Endothelial cell (in vitro differentiated cells): ENCODE measurements at regions not wholly inside any gene's neighbourhood (a gene's known extent, or its start where the extent isn't known, plus 50 kb on each side); places are given as distances from the start of the nearest gene placed in this dataset.
"Not testable (repeated sequence)": the region's sequence is repeated elsewhere in the genome, so short reads cannot be mapped to it uniquely, and the experiment has no call there.

ENCODE experiments used
- DNase-seq: peaks from one replicate; pipeline ENCODE4 v3.0.0; 2021; ENCODE audit warnings: low spot score
- H3K27ac Mint-ChIP-seq: one replicate; pipeline ENCODE4 v1.8.0; 2021; ENCODE audit warnings: mixed read lengths, inconsistent platforms; ENCODE audit not compliant: unreplicated experiment
- H3K27me3 Mint-ChIP-seq: one replicate; pipeline ENCODE4 v1.8.0; 2021; ENCODE audit warnings: mild to moderate bottlenecking, moderate library complexity, mixed read lengths, inconsistent platforms; ENCODE audit not compliant: unreplicated experiment
- H3K36me3 Mint-ChIP-seq: one replicate; pipeline ENCODE4 v1.8.0; 2021; ENCODE audit warnings: mild to moderate bottlenecking, low read depth, mixed read lengths, inconsistent platforms; ENCODE audit not compliant: unreplicated experiment
- H3K4me1 Mint-ChIP-seq: one replicate; pipeline ENCODE4 v1.8.0; 2021; ENCODE audit warnings: mild to moderate bottlenecking, mixed read lengths, inconsistent platforms; ENCODE audit not compliant: unreplicated experiment
- H3K4me3 Mint-ChIP-seq: one replicate; pipeline ENCODE4 v1.8.0; 2021; ENCODE audit warnings: mild to moderate bottlenecking, mixed read lengths, inconsistent platforms; ENCODE audit not compliant: unreplicated experiment
- H3K9me3 Mint-ChIP-seq: one replicate; pipeline ENCODE4 v1.8.0; 2021; ENCODE audit warnings: mixed read lengths, inconsistent platforms; ENCODE audit not compliant: unreplicated experiment
- TF ChIP-seq, protein P1 (sequence below): fragments of 200-600 bp; sonication (generic); IDR thresholded peaks from one replicate; pipeline ENCODE4 v1.5.0; 2021; ENCODE audit warnings: antibody characterized with exemption; ENCODE audit not compliant: unreplicated experiment

DNA sequence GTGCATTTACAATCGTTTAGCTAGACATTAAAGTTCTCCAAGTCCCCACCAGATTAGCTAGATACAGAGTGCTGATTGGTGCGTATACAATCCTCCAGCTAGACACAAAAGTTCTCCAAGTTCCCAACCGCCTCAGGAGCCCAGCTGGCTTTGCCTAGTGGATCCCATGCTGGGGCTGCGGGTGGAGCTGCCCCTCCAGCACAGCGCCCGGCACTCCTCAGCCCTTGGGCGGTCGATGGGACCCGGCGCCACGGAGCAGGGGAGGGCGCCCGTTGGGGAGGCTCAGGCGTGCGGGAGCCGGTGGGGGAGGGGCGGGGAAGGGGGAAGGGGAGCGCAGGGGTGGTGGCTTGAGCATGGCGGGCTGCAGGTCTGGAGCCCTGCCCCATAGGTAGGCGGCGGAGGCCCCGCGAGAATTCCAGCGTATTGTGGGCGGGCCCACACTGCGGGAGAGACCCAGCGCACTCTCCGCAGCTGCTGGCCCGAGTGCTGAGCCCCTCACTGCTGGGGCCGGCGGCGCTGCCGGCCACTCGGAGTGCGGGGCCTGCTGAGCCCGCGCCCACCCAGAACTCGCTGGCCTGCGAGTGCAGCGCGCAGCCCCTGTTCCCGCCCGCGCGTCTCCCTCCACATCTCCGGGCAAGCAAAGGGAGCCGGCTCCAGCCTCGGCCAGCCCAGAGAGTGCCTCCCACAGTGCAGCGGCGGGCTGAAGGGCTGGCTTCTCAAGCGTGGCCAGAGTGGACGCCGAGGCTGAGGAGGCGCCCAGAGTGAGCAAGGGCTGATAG, 907.5 kb downstream of the CDH8 start:
- no peak overlapping the region for H3K4me3 Mint-ChIP-seq
- H3K27me3 Mint-ChIP-seq = no peaks in the 10 kb centered on the region
- H3K27ac Mint-ChIP-seq = no peak overlapping the region

DNA sequence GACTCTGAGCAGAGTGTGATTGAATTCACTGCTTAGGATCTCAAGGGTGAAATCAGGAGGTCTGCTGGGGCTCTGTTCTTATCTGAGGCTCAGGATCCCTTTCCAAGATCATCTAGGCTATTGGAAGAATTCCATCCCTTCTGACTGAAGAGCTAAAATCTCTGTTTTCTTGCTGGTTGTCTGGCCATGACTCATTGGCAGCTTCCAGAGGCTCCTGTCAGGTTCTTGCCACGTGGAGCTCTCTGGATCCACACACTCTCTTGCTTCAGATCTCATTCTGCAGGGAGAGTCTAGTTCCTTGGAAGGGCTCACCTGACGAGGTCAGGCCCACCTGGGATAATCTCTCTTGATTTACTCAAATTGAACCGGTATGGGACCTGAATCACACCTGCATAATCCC, 930.7 kb downstream of the CDH8 start:
- TF ChIP-seq, protein P1, sequence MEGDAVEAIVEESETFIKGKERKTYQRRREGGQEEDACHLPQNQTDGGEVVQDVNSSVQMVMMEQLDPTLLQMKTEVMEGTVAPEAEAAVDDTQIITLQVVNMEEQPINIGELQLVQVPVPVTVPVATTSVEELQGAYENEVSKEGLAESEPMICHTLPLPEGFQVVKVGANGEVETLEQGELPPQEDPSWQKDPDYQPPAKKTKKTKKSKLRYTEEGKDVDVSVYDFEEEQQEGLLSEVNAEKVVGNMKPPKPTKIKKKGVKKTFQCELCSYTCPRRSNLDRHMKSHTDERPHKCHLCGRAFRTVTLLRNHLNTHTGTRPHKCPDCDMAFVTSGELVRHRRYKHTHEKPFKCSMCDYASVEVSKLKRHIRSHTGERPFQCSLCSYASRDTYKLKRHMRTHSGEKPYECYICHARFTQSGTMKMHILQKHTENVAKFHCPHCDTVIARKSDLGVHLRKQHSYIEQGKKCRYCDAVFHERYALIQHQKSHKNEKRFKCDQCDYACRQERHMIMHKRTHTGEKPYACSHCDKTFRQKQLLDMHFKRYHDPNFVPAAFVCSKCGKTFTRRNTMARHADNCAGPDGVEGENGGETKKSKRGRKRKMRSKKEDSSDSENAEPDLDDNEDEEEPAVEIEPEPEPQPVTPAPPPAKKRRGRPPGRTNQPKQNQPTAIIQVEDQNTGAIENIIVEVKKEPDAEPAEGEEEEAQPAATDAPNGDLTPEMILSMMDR = no peak
- H3K27ac Mint-ChIP-seq = no peak overlapping the region
- H3K36me3 Mint-ChIP-seq = no peaks in the 10 kb centered on the region
- H3K27me3 Mint-ChIP-seq = no peaks in the 10 kb centered on the region
- no peak for DNase-seq
- H3K4me3 Mint-ChIP-seq = no peak overlapping the region
- H3K4me1 Mint-ChIP-seq = no peaks in the 10 kb centered on the region
- H3K9me3 Mint-ChIP-seq = no peaks in the 10 kb centered on the region

More for the DNA sequence above, 907.5 kb downstream of the CDH8 start:
- TF ChIP-seq, protein P1 = no peak
- Mint-ChIP-seq H3K9me3 (no peaks in the 10 kb centered on the region), H3K36me3 (no peaks in the 10 kb centered on the region), H3K4me1 (no peaks in the 10 kb centered on the region)
- DNase-seq = no peak

GRCh38 chr16:61098505-61098904, 937.7 kb downstream of the CDH8 start:
- Mint-ChIP-seq H3K9me3 (no peaks in the 10 kb centered on the region), H3K27me3 (no peaks in the 10 kb centered on the region), H3K27ac (no peak overlapping the region), H3K4me3 (no peak overlapping the region), H3K4me1 (no peaks in the 10 kb centered on the region), H3K36me3 (no peaks in the 10 kb centered on the region)
- DNase-seq = no peak
- TF ChIP-seq, protein P1 = no peak

- not testable (repeated sequence) for H3K4me3 Mint-ChIP-seq, H3K9me3 Mint-ChIP-seq, H3K36me3 Mint-ChIP-seq, H3K4me1 Mint-ChIP-seq, H3K27me3 Mint-ChIP-seq, DNase-seq, H3K27ac Mint-ChIP-seq
Observed at GRCh38 chr16:61091300-61091699, 944.9 kb downstream of the CDH8 start.

- TF ChIP-seq, protein P1 = no peak
- Mint-ChIP-seq H3K36me3 (no peaks in the 10 kb centered on the region), H3K4me1 (no peaks in the 10 kb centered on the region), H3K9me3 (no peaks in the 10 kb centered on the region), H3K4me3 (no peak overlapping the region), H3K27ac (no peak overlapping the region), H3K27me3 (peaks cover 2% of the 10 kb centered on the region)
- DNase-seq = no peak
Observed at GRCh38 chr16:61083711-61084110, 952.5 kb downstream of the CDH8 start.
